Breast epithelium (tissue), 4 donors: ENCODE measurements at regions not wholly inside any gene's neighbourhood (a gene's known extent, or its start where the extent isn't known, plus 50 kb on each side); places are given as distances from the start of the nearest gene placed in this dataset.

Experiments
- DNase-seq, 2 donors: peaks; one replicate each; pipeline ENCODE4 v3.0.0-alpha.2; 2019; ENCODE audit warnings: low spot score in 2 of 2
- H3K27ac ChIP-seq, 2 donors: fragments of 200-600 bp; sonication (generic) in 1 of 2; one replicate each; pipeline ENCODE4 v1.5.1; 2016 to 2019; ENCODE audit warnings: mild to moderate bottlenecking in 1 of 2
- H3K27me3 ChIP-seq, 2 donors: fragments of 200-600 bp; sonication (generic) in 1 of 2; one replicate each; pipeline versions ENCODE4 v1.5.1 to v1.6.0; 2017 to 2019; ENCODE audit warnings: control low read depth in 1 of 2, mild to moderate bottlenecking in 1 of 2
- H3K36me3 ChIP-seq: fragments of 200-600 bp; one replicate; pipeline ENCODE4 v1.5.1; 2019
- H3K4me1 ChIP-seq, 2 donors: fragments of 200-600 bp; sonication (generic); one replicate each; pipeline ENCODE4 v1.5.1; 2016 to 2019; ENCODE audit warnings: control low read depth in 1 of 2
- H3K4me3 ChIP-seq, 3 donors: fragments of 200-600 bp; sonication (generic); 1 replicate in 2 of 3; 2 replicates in 1 of 3; pipeline ENCODE4 v1.5.1; 2016 to 2019; ENCODE audit warnings: mild to moderate bottlenecking in 3 of 3, moderate library complexity in 2 of 3
- H3K9me3 ChIP-seq, 2 donors: fragments of 200-600 bp; sonication (generic) in 1 of 2; one replicate each; pipeline ENCODE4 v1.5.1; 2016 to 2019; ENCODE audit warnings: control low read depth in 1 of 2
- CTCF ChIP-seq, 3 donors: fragments of 450-650 bp; IDR thresholded peaks; one replicate each; pipeline ENCODE4 v1.5.1; 2016 to 2017; ENCODE audit warnings: antibody characterized with exemption in 3 of 3, mild to moderate bottlenecking in 3 of 3, moderate library complexity in 3 of 3
- POLR2A ChIP-seq: fragments of 450-650 bp; IDR thresholded peaks from one replicate; pipeline ENCODE4 v1.6.1; 2016; ENCODE audit warnings: antibody characterized with exemption, mild to moderate bottlenecking, moderate library complexity
- POLR2AphosphoS5 ChIP-seq, 3 donors: sonication (generic); formaldehyde crosslinking; IDR thresholded peaks; one replicate each; pipeline ENCODE4 v1.6.1; 2017; ENCODE audit warnings: antibody characterized with exemption in 3 of 3
- intact Hi-C: fragments of 100-400 bp; cut with DNase I; formaldehyde crosslinking; loops from one replicate; pipeline ENCODE4 v1.15.1; 2023; ENCODE audit warnings: low total_unique reads

- no peak for TF ChIP-seq POLR2A
- TF ChIP-seq CTCF (IDR thresholded peaks at IDR 0.05) = no peak
- no peak for TF ChIP-seq POLR2AphosphoS5 (IDR thresholded peaks at IDR 0.05)
- Histone ChIP-seq H3K27me3 (no peaks in the 10 kb centered on the region), H3K27ac (no peak overlapping the region), H3K9me3 (no peaks in the 10 kb centered on the region), H3K4me3 (no peak overlapping the region), H3K36me3 (no peaks in the 10 kb centered on the region), H3K4me1 (no peaks in the 10 kb centered on the region)
- intact Hi-C loops = no loop called here
- no peak for DNase-seq
These were observed 79.5 kb upstream of the CHMP2B start for GRCh38 chr3:87147562-87147961.

- H3K27ac ChIP-seq = no peak overlapping the region
- DNase-seq = no peak
These were observed 81.6 kb upstream of the CHMP2B start for GRCh38 chr3:87145553-87145952.

DNA sequence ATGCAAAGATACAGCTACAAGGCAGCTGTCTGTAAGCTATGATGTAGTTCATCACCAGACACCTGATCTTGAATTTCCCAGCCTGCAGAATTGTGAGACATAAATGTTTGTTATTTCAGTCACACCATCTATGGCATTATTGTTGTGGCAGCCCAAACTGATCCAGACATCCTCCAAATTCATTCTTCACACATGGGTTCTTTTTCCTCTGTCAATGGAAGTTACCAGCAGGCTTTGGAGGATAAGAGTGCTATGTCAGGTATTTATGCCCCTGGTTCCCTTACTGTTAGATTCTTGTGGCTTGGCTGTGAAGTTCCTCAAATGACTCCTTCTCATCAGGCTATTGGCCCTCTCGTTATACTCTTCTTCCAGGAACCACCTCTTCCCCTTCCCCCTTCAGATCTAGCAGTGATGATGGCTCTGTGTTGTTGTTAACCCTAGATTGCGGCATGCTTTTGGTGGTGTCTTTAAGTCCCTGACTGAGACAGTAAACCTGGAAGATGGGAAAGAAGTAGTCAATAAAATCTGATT lies 91.0 kb upstream of the CHMP2B start:
- Histone ChIP-seq H3K4me3 (no peak overlapping the region), H3K4me1 (no peaks in the 10 kb centered on the region), H3K27me3 (no peaks in the 10 kb centered on the region), H3K36me3 (no peaks in the 10 kb centered on the region), H3K27ac (no peak overlapping the region), H3K9me3 (peaks cover 5% of the 10 kb centered on the region in 2 donors)
- no peak for TF ChIP-seq POLR2A
- TF ChIP-seq POLR2AphosphoS5 (IDR thresholded peaks at IDR 0.05) = no peak
- TF ChIP-seq CTCF (IDR thresholded peaks at IDR 0.05) = no peak
- intact Hi-C loops = no loop called here
- DNase-seq = no peak

More at GRCh38 chr3:87145553-87145952, 81.6 kb upstream of the CHMP2B start:
- H3K9me3 ChIP-seq = peaks cover 12 to 17% of the 10 kb centered on the region in 2 donors
- no peaks in the 10 kb centered on the region for H3K4me1 ChIP-seq
- TF ChIP-seq CTCF (IDR thresholded peaks at IDR 0.05) = no peak
- no peak for TF ChIP-seq POLR2AphosphoS5 (IDR thresholded peaks at IDR 0.05)
- no peak for TF ChIP-seq POLR2A
- intact Hi-C loops = no loop called here
- H3K27me3 ChIP-seq = no peaks in the 10 kb centered on the region
- no peaks in the 10 kb centered on the region for H3K36me3 ChIP-seq
- H3K4me3 ChIP-seq = no peak overlapping the region

GRCh38 chr3:87135412-87135811 lies 91.7 kb upstream of the CHMP2B start:
- Histone ChIP-seq H3K27me3 (no peaks in the 10 kb centered on the region), H3K9me3 (no peaks in the 10 kb centered on the region), H3K4me1 (no peaks in the 10 kb centered on the region), H3K27ac (no peak overlapping the region), H3K36me3 (no peaks in the 10 kb centered on the region), H3K4me3 (no peak overlapping the region)
- DNase-seq = no peak
- intact Hi-C loops = no loop called here
- TF ChIP-seq POLR2AphosphoS5 (IDR thresholded peaks at IDR 0.05) (no peak), POLR2A (no peak), CTCF (IDR thresholded peaks at IDR 0.05) (no peak)

DNA sequence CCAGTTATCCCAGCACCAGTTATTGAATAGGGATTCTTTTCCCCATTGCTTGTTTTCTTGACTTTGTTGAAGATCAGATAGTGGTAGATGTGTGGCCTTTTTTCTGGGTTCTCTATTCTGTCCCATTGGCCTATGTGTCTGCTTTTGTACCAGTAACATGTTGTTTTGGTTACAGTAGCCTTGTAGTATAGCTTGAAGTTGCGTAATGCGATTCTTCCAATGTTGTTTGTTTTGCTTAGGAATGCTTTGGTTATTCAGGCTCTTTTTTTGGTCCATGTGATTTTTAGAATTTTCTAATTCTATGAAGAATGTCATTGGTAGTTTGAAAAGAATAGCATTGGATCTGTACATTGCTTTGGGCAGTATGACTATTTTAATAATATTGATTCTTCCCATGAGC lies 94.3 kb upstream of the CHMP2B start:
- H3K4me3 ChIP-seq = no peak overlapping the region
- no peak for DNase-seq
- no peaks in the 10 kb centered on the region for H3K36me3 ChIP-seq
- no peaks in the 10 kb centered on the region for H3K27me3 ChIP-seq
- H3K4me1 ChIP-seq = no peaks in the 10 kb centered on the region
- intact Hi-C loops = no loop called here
- TF ChIP-seq CTCF (IDR thresholded peaks at IDR 0.05) (no peak), POLR2AphosphoS5 (IDR thresholded peaks at IDR 0.05) (no peak), POLR2A (no peak)
- no peaks in the 10 kb centered on the region for H3K9me3 ChIP-seq
- H3K27ac ChIP-seq = no peak overlapping the region
